K562 (cell line): ENCODE measurements at regions not wholly inside any gene's neighbourhood (a gene's known extent, or its start where the extent isn't known, plus 50 kb on each side); places are given as distances from the start of the nearest gene placed in this dataset.

Experiments
- ATAC-seq: fragments of 200-7000 bp; cut with Tn5 transposase; 3 replicates; pipeline ENCODE4 v1.9.1; 2020; ENCODE audit warnings: moderate library complexity
- BruUV-seq: library from RNA; stranded (reverse); fragments of 400-500 nt; replicated peaks from 2 replicates; lab custom pipeline; 2021; lab: Mats Ljungman, UMichigan
- CTCF ChIA-PET: fragments of 300-600 bp; formaldehyde crosslinking; extraction: SDS; loops from one replicate; lab custom pipeline; 2021; ENCODE audit warnings: low intra/inter-chr PET ratio; lab: Yijun Ruan, JAX
- POLR2A ChIA-PET: fragments of 300-600, 350-650 bp; sonication (Branson Sonifier 250); formaldehyde crosslinking; extraction: SDS; loops from one replicate; lab custom pipeline; 2021; ENCODE audit warnings: antibody characterized with exemption, inconsistent platforms; lab: Yijun Ruan, JAX
- DNase-seq, 4 experiments: peaks; one replicate each; pipeline versions ENCODE4 v3.0.0 to v3.0.0-alpha.2; 2011 to 2018; ENCODE audit warnings: low spot score in 3 of 4, mixed read lengths in 3 of 4; ENCODE audit errors: extremely low read depth in 1 of 4
- FAIRE-seq: peaks from 2 replicates; lab custom pipeline; 2011; peaks lifted over from hg19 to GRCh38; lab: Jason Lieb, UNC
- H2AFZ ChIP-seq: 2 replicates; pipeline ENCODE4 v1.6.0; 2011; ENCODE audit warnings: low read depth, low read length, control low read depth, inconsistent platforms
- H3K27ac ChIP-seq: fragments of 200-600 bp; 3 replicates; pipeline ENCODE4 v1.8.0; 2011; ENCODE audit warnings: low read depth, mild to moderate bottlenecking, control low read depth, inconsistent platforms, low read length, moderate library complexity, mixed read lengths; ENCODE audit errors: extremely low read depth
- H3K27me3 ChIP-seq, 2 experiments: fragments of 300-600 bp in 1 of 2; 2 replicates in 1 of 2; 3 replicates in 1 of 2; pipeline versions ENCODE4 v1.6.0 to v1.8.0; 2011; ENCODE audit warnings: inconsistent platforms in 2 of 2, low read length in 2 of 2, mild to moderate bottlenecking in 1 of 2, mixed read lengths in 1 of 2, moderate library complexity in 1 of 2; ENCODE audit not compliant: control insufficient read depth in 2 of 2, insufficient read depth in 2 of 2
- H3K36me3 ChIP-seq: fragments of 300-600 bp; 3 replicates; pipeline ENCODE4 v1.8.0; 2011; ENCODE audit warnings: mild to moderate bottlenecking, low read length, inconsistent platforms; ENCODE audit not compliant: control insufficient read depth, insufficient read depth
- H3K4me1 ChIP-seq, 2 experiments: fragments of 200-600 bp in 1 of 2; replicated peaks in 1 of 2; 2 replicates in 1 of 2; 3 replicates in 1 of 2; pipeline versions ENCODE4 v1.5.1 to v1.8.0; 2011; ENCODE audit warnings: inconsistent platforms in 2 of 2, low read length in 2 of 2, mild to moderate bottlenecking in 1 of 2, mixed read lengths in 1 of 2, moderate library complexity in 1 of 2; ENCODE audit not compliant: control insufficient read depth in 2 of 2, insufficient read depth in 2 of 2
- H3K4me2 ChIP-seq: 2 replicates; pipeline ENCODE4 v1.6.1; 2011; ENCODE audit warnings: low read length, control low read depth, inconsistent platforms, mixed read lengths; ENCODE audit not compliant: insufficient read depth
- H3K4me3 ChIP-seq: fragments of 200-600 bp; sonication (generic), shearing (Covaris generic); 2 replicates; pipeline ENCODE4 v1.5.1; 2016; ENCODE audit warnings: control low read depth, inconsistent platforms
- H3K79me2 ChIP-seq: fragments of 200-600 bp; 3 replicates; pipeline ENCODE4 v1.8.0; 2011; ENCODE audit warnings: low read length, inconsistent platforms; ENCODE audit not compliant: control insufficient read depth, insufficient read depth
- H3K9ac ChIP-seq, 2 experiments: 2 replicates each; pipeline versions ENCODE4 v1.6.0 to v1.6.1; 2011; ENCODE audit warnings: low read depth in 2 of 2, low read length in 2 of 2, control low read depth in 1 of 2, inconsistent platforms in 1 of 2, mild to moderate bottlenecking in 1 of 2, mixed read lengths in 1 of 2; ENCODE audit not compliant: insufficient read depth in 1 of 2
- H3K9me1 ChIP-seq: one replicate; pipeline ENCODE4 v1.6.0; 2011; ENCODE audit warnings: inconsistent platforms, mild to moderate bottlenecking, low read length, moderate library complexity; ENCODE audit not compliant: control insufficient read depth, insufficient read depth
- H3K9me3 ChIP-seq: replicated peaks from 2 replicates; pipeline ENCODE4 v1.5.1; 2011; ENCODE audit warnings: low read depth, low read length, inconsistent platforms; ENCODE audit not compliant: control insufficient read depth, insufficient read depth
- H4K20me1 ChIP-seq: replicated peaks from 2 replicates; pipeline ENCODE4 v1.6.1; 2011; ENCODE audit warnings: low read length, inconsistent platforms, mixed read lengths; ENCODE audit not compliant: control insufficient read depth, insufficient read depth
- CBFA2T2 ChIP-seq: fragments of 450-650 bp; conservative IDR thresholded peaks from 2 replicates; pipeline ENCODE4 v1.6.1; 2017; ENCODE audit warnings: mild to moderate bottlenecking
- COPS2 ChIP-seq: fragments of 450-650 bp; conservative IDR thresholded peaks from 2 replicates; pipeline ENCODE4 v1.6.1; 2016; ENCODE audit warnings: mild to moderate bottlenecking, moderate library complexity
- ETV5 ChIP-seq: sonication (generic); formaldehyde crosslinking; IDR thresholded peaks from 2 replicates; pipeline ENCODE4 v1.4.0; 2020; ENCODE audit warnings: low read depth, mild to moderate bottlenecking, missing genetic modification reagents
- FOXA3 ChIP-seq, 2 experiments: fragments of 450-650 bp in 1 of 2; sonication (generic) in 1 of 2; formaldehyde crosslinking; IDR thresholded peaks in 1 of 2; conservative IDR thresholded peaks in 1 of 2; 2 replicates each; pipeline versions ENCODE4 v1.4.0 to v1.8.0; 2020 to 2022; ENCODE audit warnings: mild to moderate bottlenecking in 2 of 2, missing genetic modification reagents in 1 of 2
- HNRNPH1 ChIP-seq: fragments of 200-400 bp; formaldehyde crosslinking; optimal IDR thresholded peaks from 2 replicates; pipeline ENCODE3; 2017; ENCODE audit warnings: low read depth, mild to moderate bottlenecking, low read length, moderate library complexity
- HNRNPL ChIP-seq: fragments of 200-400 bp; formaldehyde crosslinking; IDR thresholded peaks from 2 replicates; pipeline ENCODE4 v1.6.1; 2017; ENCODE audit warnings: low read depth, mild to moderate bottlenecking, low read length
- NCOA2 ChIP-seq, 2 experiments: fragments of 450-650 bp; IDR thresholded peaks; 2 replicates each; pipeline ENCODE4 v1.6.1; 2018; ENCODE audit warnings: mild to moderate bottlenecking in 2 of 2, moderate library complexity in 1 of 2; ENCODE audit not compliant: partially characterized antibody in 2 of 2
- RBM34 ChIP-seq: fragments of 200-400 bp; formaldehyde crosslinking; IDR thresholded peaks from 2 replicates; pipeline ENCODE4 v1.6.1; 2018; ENCODE audit warnings: low read length, borderline replicate concordance; ENCODE audit not compliant: insufficient read depth
- STAT5B ChIP-seq: fragments of 250-450 bp; sonication (Bioruptor Pico); IDR thresholded peaks from 2 replicates; pipeline ENCODE4 v1.8.0; 2021; ENCODE audit warnings: mild to moderate bottlenecking, inconsistent platforms
- ZNF436 ChIP-seq: fragments of 250-450, 450-650 bp; sonication (Bioruptor Pico); formaldehyde crosslinking; IDR thresholded peaks from 2 replicates; pipeline ENCODE4 v1.7.0; 2020; ENCODE audit warnings: mild to moderate bottlenecking
- WGBS: fragments of 100-300 bp; shearing (Covaris generic); methylation state at CpG from one replicate; pipeline ENCODE4 v1.1.6; 2016; ENCODE audit warnings: low coverage, mixed read lengths; ENCODE audit not compliant: insufficient coverage; ENCODE audit errors: missing lambda C conversion rate; 5-methylcytosine and 5-hydroxymethylcytosine counted together
- in situ Hi-C: fragments of 300-500 bp; cut with MboI; formaldehyde crosslinking; loops from 4 replicates; pipeline ENCODE4 v1.15.0; 2018; ENCODE audit warnings: inconsistent platforms, mixed read lengths
- intact Hi-C: fragments of 100-400 bp; cut with micrococcal nuclease; formaldehyde crosslinking; loops from 2 replicates; pipeline ENCODE4 v1.14.2; 2022

DNA sequence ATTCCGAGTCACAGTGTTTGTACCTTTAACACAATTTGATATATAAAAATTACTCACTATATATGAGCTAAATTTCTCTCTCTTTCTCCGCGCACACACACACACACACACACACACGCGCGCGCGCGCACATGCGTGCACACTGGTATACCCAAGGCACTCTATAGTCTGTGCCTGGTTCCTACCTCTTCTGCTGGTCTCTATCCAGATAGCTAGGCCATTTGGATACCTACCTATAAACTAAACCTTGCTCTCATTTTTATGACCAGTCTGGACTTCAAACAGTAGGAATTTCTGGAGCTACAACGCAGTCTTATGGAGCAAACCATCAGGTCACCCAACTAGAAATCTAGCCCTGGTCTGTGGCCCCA, 97.1 kb upstream of the MAGI3 start:
- Histone ChIP-seq H3K27ac (no peak overlapping the region), H3K9me1 (no peaks in the 10 kb centered on the region), H3K4me1 (no peaks in the 10 kb centered on the region), H2AFZ (no peak overlapping the region), H3K4me3 (no peak overlapping the region), H4K20me1 (no peaks in the 10 kb centered on the region), H3K4me2 (no peak overlapping the region), H3K9me3 (no peaks in the 10 kb centered on the region), H3K27me3 (peaks cover 0 to 2% of the 10 kb centered on the region in 2 experiments; a peak in 2 of 5 replicates), H3K79me2 (no peaks in the 10 kb centered on the region), H3K36me3 (no peaks in the 10 kb centered on the region), H3K9ac (no peak overlapping the region)
- intact Hi-C loops = no loop called here
- in situ Hi-C loops = no loop called here
- BruUV-seq = no TSS peak
- TF ChIP-seq ZNF436 = no peak
- no peak for TF ChIP-seq RBM34
- TF ChIP-seq COPS2 = no peak
- no peak for TF ChIP-seq NCOA2 (IDR thresholded peaks at IDR 0.05; ENCODE audit: partially characterized antibody in 2 of 2)
- no peak for TF ChIP-seq CBFA2T2
- TF ChIP-seq FOXA3 (CRISPR knock-in tag; conservative IDR thresholded peaks at IDR 0.05 in 1 of 2, IDR thresholded peaks at IDR 0.05 in 1 of 2) = no peak
- no peak for TF ChIP-seq STAT5B (CRISPR knock-in tag)
- TF ChIP-seq ETV5 (CRISPR knock-in tag) = no peak
- TF ChIP-seq HNRNPL = no peak
- TF ChIP-seq HNRNPH1 = no peak
- no peak for DNase-seq
- FAIRE-seq = no peak
- ATAC-seq = no peak
- ChIA-PET CTCF (no interaction called here), POLR2A (interaction anchor here (0.5 to 2.7 kb wide), 6 partner anchors 10 to 724 kb away, joined by 3 to 9 read pairs (median 3); no protein-coding TSS in a partner anchor)
- WGBS = 78% methylated on average over 8 of the region's 11 CpGs
